GM23338 (cell line): ENCODE measurements at regions not wholly inside any gene's neighbourhood (a gene's known extent, or its start where the extent isn't known, plus 50 kb on each side); places are given as distances from the start of the nearest gene placed in this dataset.

ENCODE experiments used
- ATAC-seq: fragments of 200-7000 bp; cut with Tn5 transposase; 3 replicates; pipeline ENCODE4 v1.9.1; 2020
- DNase-seq: peaks from one replicate; pipeline ENCODE4 v3.0.0-alpha.2; 2015; ENCODE audit warnings: low spot score
- H2AFZ ChIP-seq: fragments of 200-600 bp; sonication (generic); 2 replicates; pipeline ENCODE4 v1.8.0; 2016; ENCODE audit warnings: antibody characterized with exemption, mild to moderate bottlenecking, moderate library complexity
- H3F3A ChIP-seq: fragments of 200-600 bp; sonication (generic); replicated peaks from 2 replicates; pipeline ENCODE4 v1.8.0; 2017; ENCODE audit warnings: antibody characterized with exemption, mixed run types, low read depth
- H3K27ac ChIP-seq: fragments of 200-600 bp; sonication (generic); 2 replicates; pipeline ENCODE4 v1.6.1; 2016; ENCODE audit warnings: low read depth
- H3K27me3 ChIP-seq: fragments of 200-600 bp; sonication (generic); 2 replicates; pipeline ENCODE4 v1.8.0; 2016; ENCODE audit warnings: mild to moderate bottlenecking, mixed run types, moderate library complexity; ENCODE audit not compliant: insufficient read depth
- H3K36me3 ChIP-seq: fragments of 200-600 bp; sonication (generic); 2 replicates; pipeline ENCODE4 v1.8.0; 2016; ENCODE audit warnings: mild to moderate bottlenecking; ENCODE audit not compliant: insufficient read depth
- H3K4me1 ChIP-seq: fragments of 200-600 bp; sonication (generic); 2 replicates; pipeline ENCODE4 v1.8.0; 2016; ENCODE audit warnings: mild to moderate bottlenecking, moderate library complexity; ENCODE audit not compliant: insufficient read depth
- H3K4me2 ChIP-seq: fragments of 200-600 bp; sonication (generic); 2 replicates; pipeline ENCODE4 v1.7.1; 2017; ENCODE audit warnings: mixed run types
- H3K4me3 ChIP-seq: fragments of 200-600 bp; sonication (generic); 2 replicates; pipeline ENCODE4 v1.6.1; 2016; ENCODE audit warnings: mixed run types
- H3K79me2 ChIP-seq: fragments of 200-600 bp; sonication (generic); replicated peaks from 2 replicates; pipeline ENCODE4 v1.8.0; 2017; ENCODE audit warnings: mild to moderate bottlenecking; ENCODE audit not compliant: insufficient read depth
- H3K9me2 ChIP-seq: fragments of 200-600 bp; sonication (generic); 2 replicates; pipeline ENCODE4 v1.8.0; 2017; ENCODE audit not compliant: insufficient read depth
- H4K20me1 ChIP-seq: fragments of 200-600 bp; sonication (generic); replicated peaks from 2 replicates; pipeline ENCODE4 v1.8.0; 2017; ENCODE audit warnings: mild to moderate bottlenecking; ENCODE audit not compliant: insufficient read depth
- H3K27ac Mint-ChIP-seq: 2 replicates; pipeline ENCODE4 v1.8.0; 2020; ENCODE audit warnings: inconsistent platforms, mild to moderate bottlenecking, moderate library complexity, mixed read lengths
- H3K27me3 Mint-ChIP-seq: 3 replicates; pipeline ENCODE4 v1.8.0; 2022; ENCODE audit warnings: low read depth, mild to moderate bottlenecking, moderate library complexity, mixed read lengths, inconsistent platforms; ENCODE audit not compliant: insufficient read depth, poor library complexity
- H3K36me3 Mint-ChIP-seq: 3 replicates; pipeline ENCODE4 v1.8.0; 2021; ENCODE audit warnings: low read depth, mild to moderate bottlenecking, inconsistent platforms, moderate library complexity, mixed read lengths
- H3K4me1 Mint-ChIP-seq: 3 replicates; pipeline ENCODE4 v1.8.0; 2020; ENCODE audit warnings: mild to moderate bottlenecking, inconsistent platforms, mixed read lengths
- H3K4me3 Mint-ChIP-seq: 3 replicates; pipeline ENCODE4 v1.8.0; 2021; ENCODE audit warnings: moderate library complexity, mild to moderate bottlenecking, inconsistent platforms, mixed read lengths
- H3K9me3 Mint-ChIP-seq: 3 replicates; pipeline ENCODE4 v1.8.0; 2020; ENCODE audit warnings: moderate library complexity, mild to moderate bottlenecking, inconsistent platforms, mixed read lengths
- CREB1 ChIP-seq: fragments of 250-450 bp; sonication (Bioruptor Pico); IDR thresholded peaks from 2 replicates; pipeline ENCODE4 v1.5.0; 2020; ENCODE audit warnings: low read depth, mild to moderate bottlenecking, moderate library complexity
- EZH2 ChIP-seq: fragments of 200-600 bp; sonication (generic); IDR thresholded peaks from one replicate; pipeline ENCODE4 v1.8.0; 2017; ENCODE audit warnings: antibody characterized with exemption, mild to moderate bottlenecking, low read depth; ENCODE audit not compliant: unreplicated experiment
- EZH2phosphoT487 ChIP-seq: fragments of 200-600 bp; sonication (generic); IDR thresholded peaks from one replicate; pipeline ENCODE4 v1.8.1; 2018; ENCODE audit warnings: antibody characterized with exemption; ENCODE audit not compliant: unreplicated experiment
- NANOG ChIP-seq: IDR thresholded peaks from 2 replicates; pipeline ENCODE4 v1.6.1; 2016; ENCODE audit warnings: antibody characterized with exemption, borderline replicate concordance
- POLR2AphosphoS5 ChIP-seq: IDR thresholded peaks from 2 replicates; pipeline ENCODE4 v1.6.1; 2016; ENCODE audit warnings: antibody characterized with exemption, low read depth
- ZNF114 ChIP-seq: fragments of 250-450 bp; sonication (Bioruptor Pico); IDR thresholded peaks from 2 replicates; pipeline ENCODE4 v1.5.0; 2020; ENCODE audit warnings: mild to moderate bottlenecking, moderate library complexity
- ZNF331 ChIP-seq: fragments of 250-450 bp; sonication (Bioruptor Pico); IDR thresholded peaks from 2 replicates; pipeline ENCODE4 v1.5.0; 2020; ENCODE audit warnings: low read depth, mild to moderate bottlenecking, moderate library complexity
- ZNF462 ChIP-seq: fragments of 250-450 bp; sonication (Bioruptor Pico); IDR thresholded peaks from 2 replicates; pipeline ENCODE4 v1.5.0; 2020; ENCODE audit warnings: mild to moderate bottlenecking, moderate library complexity
- TF ChIP-seq, protein P1 (sequence below), 2 experiments: fragments of 200-600 bp in 1 of 2; sonication (generic) in 1 of 2; conservative IDR thresholded peaks; 2 replicates each; pipeline versions ENCODE4 v1.5.1 to v1.6.1; 2016 to 2017; ENCODE audit warnings: antibody characterized with exemption in 2 of 2, low read depth in 2 of 2, mild to moderate bottlenecking in 2 of 2, moderate library complexity in 1 of 2
- TF ChIP-seq, protein P2 (sequence below): IDR thresholded peaks from one replicate; pipeline ENCODE4 v1.6.1; 2018; ENCODE audit warnings: antibody characterized with exemption; ENCODE audit not compliant: unreplicated experiment

GRCh38 chr4:1495416-1496115 lies 89.3 kb upstream of the NKX1-1 start:
- H3K9me2 ChIP-seq, result no peaks in the 10 kb centered on the region
- no peak for DNase-seq
- no peaks in the 10 kb centered on the region for H3K36me3 ChIP-seq
- Mint-ChIP-seq H3K4me3 (no peak overlapping the region; the same call in 2 of the 3 replicates), H3K36me3 (no peaks in the 10 kb centered on the region), H3K27me3 (no peaks in the 10 kb centered on the region), H3K27ac (no peak overlapping the region), H3K9me3 (no peaks in the 10 kb centered on the region), H3K4me1 (no peaks in the 10 kb centered on the region)
- no peak overlapping the region for H2AFZ ChIP-seq
- H3K27me3 ChIP-seq, result no peaks in the 10 kb centered on the region
- no peak for ATAC-seq
- H3F3A ChIP-seq, result no peaks in the 10 kb centered on the region
- H4K20me1 ChIP-seq, result no peaks in the 10 kb centered on the region
- H3K4me2 ChIP-seq, result no peak overlapping the region
- H3K27ac ChIP-seq, result no peak overlapping the region
- no peaks in the 10 kb centered on the region for H3K4me1 ChIP-seq
- H3K79me2 ChIP-seq, result no peaks in the 10 kb centered on the region
- no peak overlapping the region for H3K4me3 ChIP-seq
- no peak for TF ChIP-seq POLR2AphosphoS5
- no peak for TF ChIP-seq CREB1 (CRISPR knock-in tag)
- TF ChIP-seq, protein P1, sequence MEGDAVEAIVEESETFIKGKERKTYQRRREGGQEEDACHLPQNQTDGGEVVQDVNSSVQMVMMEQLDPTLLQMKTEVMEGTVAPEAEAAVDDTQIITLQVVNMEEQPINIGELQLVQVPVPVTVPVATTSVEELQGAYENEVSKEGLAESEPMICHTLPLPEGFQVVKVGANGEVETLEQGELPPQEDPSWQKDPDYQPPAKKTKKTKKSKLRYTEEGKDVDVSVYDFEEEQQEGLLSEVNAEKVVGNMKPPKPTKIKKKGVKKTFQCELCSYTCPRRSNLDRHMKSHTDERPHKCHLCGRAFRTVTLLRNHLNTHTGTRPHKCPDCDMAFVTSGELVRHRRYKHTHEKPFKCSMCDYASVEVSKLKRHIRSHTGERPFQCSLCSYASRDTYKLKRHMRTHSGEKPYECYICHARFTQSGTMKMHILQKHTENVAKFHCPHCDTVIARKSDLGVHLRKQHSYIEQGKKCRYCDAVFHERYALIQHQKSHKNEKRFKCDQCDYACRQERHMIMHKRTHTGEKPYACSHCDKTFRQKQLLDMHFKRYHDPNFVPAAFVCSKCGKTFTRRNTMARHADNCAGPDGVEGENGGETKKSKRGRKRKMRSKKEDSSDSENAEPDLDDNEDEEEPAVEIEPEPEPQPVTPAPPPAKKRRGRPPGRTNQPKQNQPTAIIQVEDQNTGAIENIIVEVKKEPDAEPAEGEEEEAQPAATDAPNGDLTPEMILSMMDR (conservative IDR thresholded peaks at IDR 0.05; ENCODE audit: low read depth in 2 of 2), result no peak
- no peak for TF ChIP-seq ZNF114 (CRISPR knock-in tag)
- no peak for TF ChIP-seq EZH2
- TF ChIP-seq ZNF462 (CRISPR knock-in tag), result no peak
- no peak for TF ChIP-seq NANOG
- TF ChIP-seq ZNF331 (CRISPR knock-in tag), result no peak
- no peak for TF ChIP-seq EZH2phosphoT487
- TF ChIP-seq, protein P2, sequence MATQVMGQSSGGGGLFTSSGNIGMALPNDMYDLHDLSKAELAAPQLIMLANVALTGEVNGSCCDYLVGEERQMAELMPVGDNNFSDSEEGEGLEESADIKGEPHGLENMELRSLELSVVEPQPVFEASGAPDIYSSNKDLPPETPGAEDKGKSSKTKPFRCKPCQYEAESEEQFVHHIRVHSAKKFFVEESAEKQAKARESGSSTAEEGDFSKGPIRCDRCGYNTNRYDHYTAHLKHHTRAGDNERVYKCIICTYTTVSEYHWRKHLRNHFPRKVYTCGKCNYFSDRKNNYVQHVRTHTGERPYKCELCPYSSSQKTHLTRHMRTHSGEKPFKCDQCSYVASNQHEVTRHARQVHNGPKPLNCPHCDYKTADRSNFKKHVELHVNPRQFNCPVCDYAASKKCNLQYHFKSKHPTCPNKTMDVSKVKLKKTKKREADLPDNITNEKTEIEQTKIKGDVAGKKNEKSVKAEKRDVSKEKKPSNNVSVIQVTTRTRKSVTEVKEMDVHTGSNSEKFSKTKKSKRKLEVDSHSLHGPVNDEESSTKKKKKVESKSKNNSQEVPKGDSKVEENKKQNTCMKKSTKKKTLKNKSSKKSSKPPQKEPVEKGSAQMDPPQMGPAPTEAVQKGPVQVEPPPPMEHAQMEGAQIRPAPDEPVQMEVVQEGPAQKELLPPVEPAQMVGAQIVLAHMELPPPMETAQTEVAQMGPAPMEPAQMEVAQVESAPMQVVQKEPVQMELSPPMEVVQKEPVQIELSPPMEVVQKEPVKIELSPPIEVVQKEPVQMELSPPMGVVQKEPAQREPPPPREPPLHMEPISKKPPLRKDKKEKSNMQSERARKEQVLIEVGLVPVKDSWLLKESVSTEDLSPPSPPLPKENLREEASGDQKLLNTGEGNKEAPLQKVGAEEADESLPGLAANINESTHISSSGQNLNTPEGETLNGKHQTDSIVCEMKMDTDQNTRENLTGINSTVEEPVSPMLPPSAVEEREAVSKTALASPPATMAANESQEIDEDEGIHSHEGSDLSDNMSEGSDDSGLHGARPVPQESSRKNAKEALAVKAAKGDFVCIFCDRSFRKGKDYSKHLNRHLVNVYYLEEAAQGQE, result no peak
